G401.6 (cell line): ENCODE measurements at regions not wholly inside any gene's neighbourhood (a gene's known extent, or its start where the extent isn't known, plus 50 kb on each side); places are given as distances from the start of the nearest gene placed in this dataset.

ENCODE experiments used
- FAIRE-seq: peaks from 2 replicates; lab custom pipeline; 2012; peaks lifted over from hg19 to GRCh38; lab: Jason Lieb, UNC

GRCh38 chr20:48075591-48076174 is 290.4 kb upstream of the SULF2 start:
- FAIRE-seq: no peak

- FAIRE-seq: no peak
Measured at GRCh38 chr20:48070991-48071652, 285.8 kb upstream of the SULF2 start.

GRCh38 chr20:48069596-48069995 is 284.3 kb upstream of the SULF2 start:
- FAIRE-seq: no peak

GRCh38 chr20:48066851-48067250 is 281.6 kb upstream of the SULF2 start:
- FAIRE-seq: no peak

GRCh38 chr20:48066246-48066645 is 281.0 kb upstream of the SULF2 start:
- FAIRE-seq: no peak

GRCh38 chr20:48065833-48066232 is 280.6 kb upstream of the SULF2 start:
- no peak for FAIRE-seq

- FAIRE-seq: peak; percentile 50
Measured at GRCh38 chr20:48064929-48065328, 279.6 kb upstream of the SULF2 start.

GRCh38 chr20:48060841-48061720 is 275.8 kb upstream of the SULF2 start:
- no peak for FAIRE-seq

GRCh38 chr20:48058611-48059559 is 273.6 kb upstream of the SULF2 start:
- no peak for FAIRE-seq

- no peak for FAIRE-seq
Measured at GRCh38 chr20:48057739-48058138, 272.5 kb upstream of the SULF2 start.

GRCh38 chr20:48057251-48057650 is 272.0 kb upstream of the SULF2 start:
- no peak for FAIRE-seq

- no peak for FAIRE-seq
Measured at GRCh38 chr20:48056218-48056617, 270.9 kb upstream of the SULF2 start.

GRCh38 chr20:48054051-48054450 is 268.8 kb upstream of the SULF2 start:
- FAIRE-seq: no peak

GRCh38 chr20:48052475-48052835 is 267.2 kb upstream of the SULF2 start:
- no peak for FAIRE-seq

- FAIRE-seq: no peak
Measured at GRCh38 chr20:48051794-48052474, 266.7 kb upstream of the SULF2 start.

- no peak for FAIRE-seq
Measured at GRCh38 chr20:48049641-48050040, 264.4 kb upstream of the SULF2 start.

- no peak for FAIRE-seq
Measured at GRCh38 chr20:48049171-48049570, 263.9 kb upstream of the SULF2 start.

- FAIRE-seq: no peak
Measured at GRCh38 chr20:48047447-48047846, 262.2 kb upstream of the SULF2 start.

- FAIRE-seq: no peak
Measured at GRCh38 chr20:48042628-48043027, 257.3 kb upstream of the SULF2 start.

- no peak for FAIRE-seq
Measured at GRCh38 chr20:48041078-48041780, 255.9 kb upstream of the SULF2 start.

- FAIRE-seq: no peak
Measured at GRCh38 chr20:48040491-48040890, 255.2 kb upstream of the SULF2 start.
